GM23248 (cell line): ENCODE measurements at regions not wholly inside any gene's neighbourhood (a gene's known extent, or its start where the extent isn't known, plus 50 kb on each side); places are given as distances from the start of the nearest gene placed in this dataset.

Source experiments
- EZH2 ChIP-seq: fragments of 200-600 bp; sonication (generic); IDR thresholded peaks from 2 replicates; pipeline ENCODE4 v1.6.1; 2018; ENCODE audit warnings: antibody characterized with exemption, mild to moderate bottlenecking; ENCODE audit not compliant: insufficient read depth, poor library complexity, severe bottlenecking
- EZH2phosphoT487 ChIP-seq: fragments of 200-600 bp; sonication (generic); IDR thresholded peaks from 2 replicates; pipeline ENCODE4 v1.6.1; 2018; ENCODE audit warnings: antibody characterized with exemption, moderate library complexity, mild to moderate bottlenecking, low read depth; ENCODE audit not compliant: insufficient read depth

DNA sequence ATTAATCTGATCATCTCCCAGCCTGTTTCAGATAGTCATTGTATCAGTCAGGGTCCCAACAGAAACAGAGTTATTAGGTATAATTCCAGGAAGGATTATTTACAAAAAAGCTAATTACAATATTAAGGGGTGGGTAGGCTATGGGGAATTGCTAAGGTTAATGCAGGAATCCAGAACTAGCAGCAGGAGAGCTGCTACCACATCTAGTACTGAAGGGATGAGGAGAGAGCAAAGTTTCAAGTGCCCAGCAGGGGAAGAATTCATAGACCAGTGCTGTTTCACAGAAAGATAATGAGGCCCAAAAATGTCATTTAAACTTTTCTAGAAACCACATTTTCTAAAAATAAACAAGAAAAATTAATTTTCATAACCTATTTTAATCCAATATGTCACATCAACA, 284.2 kb downstream of the HACE1 start:
- TF ChIP-seq EZH2 (no peak), EZH2phosphoT487 (no peak)
